ENCODE measurements at regions not wholly inside any gene's neighbourhood (a gene's known extent, or its start where the extent isn't known, plus 50 kb on each side); places are given as distances from the start of the nearest gene placed in this dataset.

DNA sequence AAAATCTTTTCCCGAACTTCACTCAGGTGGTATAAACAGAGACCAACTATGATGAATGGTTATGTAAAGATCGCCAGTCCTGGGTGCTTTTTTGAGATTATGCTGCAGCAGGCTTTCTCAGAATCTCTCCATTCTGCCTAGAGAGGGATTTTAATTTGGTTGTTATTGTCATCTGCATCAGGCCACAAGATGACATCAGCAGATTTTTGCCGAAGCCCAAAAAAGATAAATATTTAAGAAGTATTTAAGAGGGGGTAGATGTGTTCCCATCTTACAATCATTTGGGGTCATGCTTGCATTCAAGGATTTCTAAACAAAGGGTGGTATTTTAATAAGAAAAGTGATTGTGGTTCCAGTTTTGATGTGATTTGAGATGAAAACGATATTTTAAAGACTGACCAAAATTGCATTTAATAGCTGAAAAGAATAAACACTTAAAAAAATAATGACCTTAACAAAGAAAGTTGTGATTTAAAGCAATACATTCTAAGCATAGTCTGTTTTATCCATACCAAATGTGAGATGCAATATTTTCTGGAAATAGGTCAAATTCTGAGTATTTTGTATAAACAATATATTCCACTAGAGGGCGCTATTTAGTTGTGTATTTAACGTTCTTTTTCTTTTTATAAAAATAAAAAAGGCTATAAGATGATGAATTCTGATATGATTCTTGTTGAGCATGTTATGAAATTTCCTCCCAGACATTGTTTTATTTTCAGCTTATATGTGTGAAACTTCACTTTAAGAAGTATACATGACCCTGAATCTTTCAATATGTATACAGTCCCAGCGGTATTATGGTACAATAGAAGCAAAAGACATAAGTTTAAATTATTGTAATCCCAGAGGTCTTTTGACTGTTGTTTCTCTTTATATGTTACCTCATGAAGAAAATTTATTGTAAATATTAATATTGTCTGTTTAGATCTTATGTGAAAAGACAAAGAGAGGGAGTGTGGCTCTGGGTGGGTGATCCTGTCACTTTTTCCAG is 51.0 kb upstream of the ZFP64 start:
- DNase-seq, result no peak
- H3K36me3 ChIP-seq, result no peaks in the 10 kb centered on the region
- intact Hi-C loops (cut with DNase I; ENCODE audit: low total_unique reads), result no loop called here
- H3K27me3 ChIP-seq, result peaks cover 0 to 2% of the 10 kb centered on the region in 2 donors
- H3K27ac ChIP-seq, result no peak overlapping the region
- TF ChIP-seq, protein P1, sequence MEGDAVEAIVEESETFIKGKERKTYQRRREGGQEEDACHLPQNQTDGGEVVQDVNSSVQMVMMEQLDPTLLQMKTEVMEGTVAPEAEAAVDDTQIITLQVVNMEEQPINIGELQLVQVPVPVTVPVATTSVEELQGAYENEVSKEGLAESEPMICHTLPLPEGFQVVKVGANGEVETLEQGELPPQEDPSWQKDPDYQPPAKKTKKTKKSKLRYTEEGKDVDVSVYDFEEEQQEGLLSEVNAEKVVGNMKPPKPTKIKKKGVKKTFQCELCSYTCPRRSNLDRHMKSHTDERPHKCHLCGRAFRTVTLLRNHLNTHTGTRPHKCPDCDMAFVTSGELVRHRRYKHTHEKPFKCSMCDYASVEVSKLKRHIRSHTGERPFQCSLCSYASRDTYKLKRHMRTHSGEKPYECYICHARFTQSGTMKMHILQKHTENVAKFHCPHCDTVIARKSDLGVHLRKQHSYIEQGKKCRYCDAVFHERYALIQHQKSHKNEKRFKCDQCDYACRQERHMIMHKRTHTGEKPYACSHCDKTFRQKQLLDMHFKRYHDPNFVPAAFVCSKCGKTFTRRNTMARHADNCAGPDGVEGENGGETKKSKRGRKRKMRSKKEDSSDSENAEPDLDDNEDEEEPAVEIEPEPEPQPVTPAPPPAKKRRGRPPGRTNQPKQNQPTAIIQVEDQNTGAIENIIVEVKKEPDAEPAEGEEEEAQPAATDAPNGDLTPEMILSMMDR (IDR thresholded peaks at IDR 0.05), result peak; percentile 22 to 52
- H3K4me1 ChIP-seq, result no peaks in the 10 kb centered on the region
- H3K9me3 ChIP-seq, result no peaks in the 10 kb centered on the region
- H3K4me3 ChIP-seq, result no peak overlapping the region

Data from tibial artery (tissue), 4 donors.